ENCODE measurements at regions not wholly inside any gene's neighbourhood (a gene's known extent, or its start where the extent isn't known, plus 50 kb on each side); places are given as distances from the start of the nearest gene placed in this dataset.

- POLR2A ChIA-PET: no interaction called here
- H3K4me3 ChIP-seq (ENCODE audit: low read depth, low read length): no peak overlapping the region
- CTCF ChIA-PET: interaction anchor here (1.5 to 1.7 kb wide), 2 partner anchors 8 to 12 kb away, joined by 5 to 6 read pairs; no protein-coding TSS in a partner anchor
- no peak for DNase-seq (ENCODE audit: low read depth, low spot score)
- no peak for TF ChIP-seq CTCF (IDR thresholded peaks at IDR 0.05; ENCODE audit: insufficient read depth, low read length, missing control alignments)
These were observed 526.7 kb downstream of the SUCLA2 start for GRCh38 chr13:47474326-47474725.

GRCh38 chr13:47472516-47472915 is 528.6 kb downstream of the SUCLA2 start:
- no peak overlapping the region for H3K4me3 ChIP-seq (ENCODE audit: low read depth, low read length)
- CTCF ChIA-PET: interaction anchor here (1.1 to 1.3 kb wide), 2 partner anchors 11 to 12 kb away, joined by 4 read pairs; no protein-coding TSS in a partner anchor
- POLR2A ChIA-PET: no interaction called here
- no peak for DNase-seq (ENCODE audit: low read depth, low spot score)
- TF ChIP-seq CTCF (IDR thresholded peaks at IDR 0.05; ENCODE audit: insufficient read depth, low read length, missing control alignments): no peak

- peak; percentile 2 for TF ChIP-seq CTCF (IDR thresholded peaks at IDR 0.05; ENCODE audit: insufficient read depth, low read length, missing control alignments)
- ChIA-PET POLR2A (no interaction called here), CTCF (interaction anchor here (0.7 to 1.8 kb wide), 4 partner anchors 9 to 312 kb away, joined by 4 to 5 read pairs (median 4); no protein-coding TSS in a partner anchor)
- no peak overlapping the region for H3K4me3 ChIP-seq (ENCODE audit: low read depth, low read length)
- no peak for DNase-seq (ENCODE audit: low read depth, low spot score)
These were observed 537.3 kb downstream of the SUCLA2 start for GRCh38 chr13:47463726-47464125.

GRCh38 chr13:47463002-47463401 is 538.1 kb downstream of the SUCLA2 start:
- POLR2A ChIA-PET: no interaction called here
- CTCF ChIA-PET: interaction anchor here (0.7 to 1.8 kb wide), 4 partner anchors 9 to 312 kb away, joined by 4 to 5 read pairs (median 4); no protein-coding TSS in a partner anchor
- no peak overlapping the region for H3K4me3 ChIP-seq (ENCODE audit: low read depth, low read length)
- DNase-seq (ENCODE audit: low read depth, low spot score): no peak
- no peak for TF ChIP-seq CTCF (IDR thresholded peaks at IDR 0.05; ENCODE audit: insufficient read depth, low read length, missing control alignments)

- ChIA-PET CTCF (interaction anchor here (0.8 to 3.6 kb wide), 4 partner anchors 10 to 567 kb away, joined by 4 to 24 read pairs (median 7); no protein-coding TSS in a partner anchor), POLR2A (no interaction called here)
- no peak overlapping the region for H3K4me3 ChIP-seq (ENCODE audit: low read depth, low read length)
- TF ChIP-seq CTCF (IDR thresholded peaks at IDR 0.05; ENCODE audit: insufficient read depth, low read length, missing control alignments): no peak
- no peak for DNase-seq (ENCODE audit: low read depth, low spot score)
These were observed 539.3 kb downstream of the SUCLA2 start for GRCh38 chr13:47461816-47462215.

- CTCF ChIA-PET: interaction anchor here (0.6 to 3.6 kb wide), 32 partner anchors 8 to 639 kb away, joined by 3 to 24 read pairs (median 3); partner anchors contain the start of gene HTR2A
- POLR2A ChIA-PET: no interaction called here
- no peak overlapping the region for H3K4me3 ChIP-seq (ENCODE audit: low read depth, low read length)
- DNase-seq (ENCODE audit: low read depth, low spot score): no peak
- peak; percentile 22 for TF ChIP-seq CTCF (IDR thresholded peaks at IDR 0.05; ENCODE audit: insufficient read depth, low read length, missing control alignments)
These were observed 541.6 kb downstream of the SUCLA2 start for GRCh38 chr13:47459512-47459911.

Measured in AG04449 (cell line).